HepG2 (cell line): ENCODE measurements at regions not wholly inside any gene's neighbourhood (a gene's known extent, or its start where the extent isn't known, plus 50 kb on each side); places are given as distances from the start of the nearest gene placed in this dataset.
A peak's percentile ranks its signal among the peaks of the same experiment; 100 is the strongest.

Source experiments
- ATAC-seq: fragments of 200-7000 bp; cut with Tn5 transposase; 3 replicates; pipeline ENCODE4 v1.9.1; 2020; ENCODE audit warnings: mild to moderate bottlenecking, moderate library complexity
- BruUV-seq: library from RNA; stranded (reverse); fragments of 400-500 nt; replicated peaks from 2 replicates; lab custom pipeline; 2021; lab: Mats Ljungman, UMichigan
- CTCF ChIA-PET: fragments of 300-600 bp; formaldehyde crosslinking; extraction: SDS; loops from one replicate; lab custom pipeline; 2021; ENCODE audit warnings: low total read pairs, inconsistent platforms, low intra/inter-chr PET ratio; lab: Yijun Ruan, JAX
- POLR2A ChIA-PET: fragments of 350-600 bp; sonication (Branson Sonifier 250); formaldehyde crosslinking; loops from one replicate; lab custom pipeline; 2020; ENCODE audit warnings: antibody characterized with exemption, inconsistent platforms; lab: Yijun Ruan, JAX
- DNase-seq: peaks from one replicate; pipeline ENCODE4 v3.0.0-alpha.2; 2015; ENCODE audit warnings: low spot score
- FAIRE-seq: peaks from 3 replicates; lab custom pipeline; 2011; peaks lifted over from hg19 to GRCh38; lab: Jason Lieb, UNC
- H2AFZ ChIP-seq: one replicate; pipeline ENCODE4 v1.6.1; 2011; ENCODE audit warnings: low read length, inconsistent platforms
- H3K27ac ChIP-seq: fragments of 300-600 bp; 3 replicates; pipeline ENCODE4 v1.8.0; 2011; ENCODE audit warnings: mixed run types, mild to moderate bottlenecking, mixed read lengths, low read length, inconsistent platforms; ENCODE audit not compliant: insufficient read depth; ENCODE audit errors: extremely low read length
- H3K27me3 ChIP-seq, 2 experiments: fragments of 200-600 bp in 1 of 2; 2 replicates in 1 of 2; 3 replicates in 1 of 2; pipeline versions ENCODE4 v1.6.0 to v1.8.0; 2011; ENCODE audit warnings: low read length in 2 of 2, mild to moderate bottlenecking in 2 of 2, moderate library complexity in 2 of 2, inconsistent platforms in 1 of 2; ENCODE audit not compliant: insufficient read depth in 2 of 2, control insufficient read depth in 1 of 2
- H3K36me3 ChIP-seq, 2 experiments: fragments of 200-600 bp in 1 of 2; replicated peaks in 1 of 2; 2 replicates in 1 of 2; 3 replicates in 1 of 2; pipeline versions ENCODE4 v1.5.1 to v1.8.0; 2011; ENCODE audit warnings: low read length in 2 of 2, inconsistent platforms in 1 of 2; ENCODE audit not compliant: insufficient read depth in 2 of 2, control insufficient read depth in 1 of 2
- H3K4me1 ChIP-seq: 2 replicates; pipeline ENCODE4 v1.5.1; 2012; ENCODE audit warnings: low read length, inconsistent platforms; ENCODE audit not compliant: insufficient read depth
- H3K4me2 ChIP-seq: 2 replicates; pipeline ENCODE4 v1.6.0; 2011; ENCODE audit warnings: low read depth, low read length, inconsistent platforms
- H3K4me3 ChIP-seq, 3 experiments: fragments of 200-600 bp in 1 of 3; sonication (generic), shearing (Covaris generic) in 1 of 3; replicated peaks in 1 of 3; 2 replicates each; pipeline ENCODE4 v1.5.1; 2011 to 2016; ENCODE audit warnings: low read length in 3 of 3, inconsistent platforms in 2 of 3, low read depth in 2 of 3, mild to moderate bottlenecking in 2 of 3, control low read depth in 1 of 3, mixed read lengths in 1 of 3; ENCODE audit not compliant: insufficient read depth in 1 of 3
- H3K79me2 ChIP-seq: one replicate; pipeline ENCODE4 v1.6.1; 2011; ENCODE audit warnings: low read length, inconsistent platforms; ENCODE audit not compliant: insufficient read depth
- H3K9ac ChIP-seq: 2 replicates; pipeline ENCODE4 v1.6.0; 2011; ENCODE audit warnings: mild to moderate bottlenecking, low read depth, low read length, inconsistent platforms; ENCODE audit not compliant: insufficient read depth
- H3K9me3 ChIP-seq: 2 replicates; pipeline ENCODE4 v1.5.1; 2012; ENCODE audit warnings: mild to moderate bottlenecking, low read length
- H4K20me1 ChIP-seq: 2 replicates; pipeline ENCODE4 v1.6.0; 2011; ENCODE audit warnings: inconsistent platforms, mild to moderate bottlenecking, low read length, moderate library complexity; ENCODE audit not compliant: insufficient read depth
- CREB1 ChIP-seq, 2 experiments: fragments of 450-650 bp in 1 of 2; IDR thresholded peaks; 2 replicates each; pipeline ENCODE4 v1.6.1; 2016 to 2017; ENCODE audit warnings: control low read depth in 1 of 2, mild to moderate bottlenecking in 1 of 2, missing compliant biosample characterization in 1 of 2, missing genetic modification characterization in 1 of 2
- FOXJ3 ChIP-seq: sonication (generic); formaldehyde crosslinking; IDR thresholded peaks from 2 replicates; pipeline ENCODE4 v1.4.0; 2020; ENCODE audit warnings: missing genetic modification reagents, mild to moderate bottlenecking, borderline replicate concordance
- GABPA ChIP-seq, 2 experiments: IDR thresholded peaks; 2 replicates each; pipeline ENCODE4 v1.6.1; 2011 to 2016; ENCODE audit warnings: low read depth in 2 of 2, low read length in 1 of 2, missing biosample characterization in 1 of 2, missing genetic modification characterization in 1 of 2
- HCFC1 ChIP-seq: fragments of 150-350 bp; IDR thresholded peaks from 2 replicates; pipeline ENCODE4 v1.6.1; 2014; ENCODE audit warnings: low read depth, low read length
- RFXANK ChIP-seq: IDR thresholded peaks from 2 replicates; pipeline ENCODE4 v1.6.1; 2016
- SMARCE1 ChIP-seq: fragments of 450-650 bp; IDR thresholded peaks from 2 replicates; pipeline ENCODE4 v1.6.1; 2017; ENCODE audit warnings: borderline replicate concordance
- ZBTB38 ChIP-seq: sonication (generic); formaldehyde crosslinking; IDR thresholded peaks from 2 replicates; pipeline ENCODE4 v1.5.1; 2020; ENCODE audit warnings: mild to moderate bottlenecking, missing genetic modification reagents
- ZEB1 ChIP-seq: IDR thresholded peaks from 2 replicates; pipeline ENCODE4 v1.6.1; 2012; ENCODE audit warnings: mild to moderate bottlenecking, low read depth, inconsistent platforms; ENCODE audit not compliant: insufficient replicate concordance
- ZNF12 ChIP-seq: sonication (generic); formaldehyde crosslinking; IDR thresholded peaks from 2 replicates; pipeline ENCODE4 v1.5.0; 2020; ENCODE audit warnings: missing genetic modification reagents
- ZNF17 ChIP-seq: sonication (generic); formaldehyde crosslinking; IDR thresholded peaks from 2 replicates; pipeline ENCODE4 v1.5.0; 2020; ENCODE audit warnings: mild to moderate bottlenecking, missing genetic modification reagents
- WGBS: methylation state at CpG from one replicate; pipeline ENCODE4 v1.1.6; 2017; ENCODE audit warnings: low lambda C conversion rate; 5-methylcytosine and 5-hydroxymethylcytosine counted together
- in situ Hi-C: cut with HindIII; loops from 2 replicates; pipeline ENCODE4 v1.10.0; 2017; ENCODE audit warnings: low pct_unique_long_range_greater_than_20kb; ENCODE audit not compliant: extremely low pct_ligation_motif_present
- intact Hi-C: fragments of 100-400 bp; cut with micrococcal nuclease; formaldehyde crosslinking; loops from one replicate; pipeline ENCODE4 v1.10.0; 2022; ENCODE audit not compliant: unreplicated experiment
- TF ChIP-seq, protein P1 (sequence below): sonication (generic); formaldehyde crosslinking; IDR thresholded peaks from 2 replicates; pipeline ENCODE4 v1.8.1; 2022; ENCODE audit warnings: mild to moderate bottlenecking, missing genetic modification reagents
- TF ChIP-seq, protein P2 (sequence below): sonication (generic); formaldehyde crosslinking; conservative IDR thresholded peaks from 2 replicates; pipeline ENCODE4 v1.4.0; 2020; ENCODE audit warnings: missing genetic modification reagents
- TF ChIP-seq, protein P3 (sequence below): sonication (generic); formaldehyde crosslinking; IDR thresholded peaks from 2 replicates; pipeline ENCODE4 v1.5.0; 2020; ENCODE audit warnings: missing genetic modification reagents

DNA sequence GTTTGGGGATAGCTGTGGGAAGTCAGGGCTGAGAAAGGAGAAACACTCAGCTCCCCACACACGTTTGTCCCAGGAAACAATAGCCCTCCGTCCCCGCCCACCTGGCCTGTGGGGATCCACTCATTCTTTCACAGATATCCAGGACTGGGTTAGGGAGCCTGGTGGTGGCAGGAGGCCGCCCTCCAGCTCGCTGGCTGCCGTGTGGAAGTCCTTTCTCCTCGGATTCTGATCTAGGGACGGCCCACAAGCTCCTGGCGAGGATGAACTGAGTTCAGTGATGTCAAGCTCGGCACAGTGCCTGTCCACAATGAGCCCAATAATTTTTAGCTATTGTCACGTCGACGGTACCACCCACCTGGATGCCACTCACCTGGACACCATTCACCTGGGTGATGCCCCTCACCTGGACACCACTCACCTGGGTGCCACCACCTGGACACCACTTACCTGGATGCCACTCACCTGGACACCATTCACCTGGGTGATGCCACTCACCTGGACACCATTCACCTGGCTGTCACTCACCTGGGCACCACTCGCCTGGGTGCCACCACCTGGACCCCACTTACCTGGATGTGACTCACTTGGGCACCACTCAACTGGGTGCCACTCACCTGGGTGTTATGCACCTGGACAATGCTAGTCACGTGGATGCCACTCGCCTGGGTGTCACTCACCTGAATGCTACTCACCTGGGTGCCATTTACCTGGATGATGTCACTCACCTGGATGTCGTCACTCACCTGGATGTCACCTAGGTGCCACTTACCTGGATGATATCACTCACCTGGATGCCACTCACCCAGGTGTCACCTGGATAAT, 172.5 kb upstream of the FOXF1 start (continued):
- TF ChIP-seq ZNF17 (CRISPR knock-in tag) (no peak), CREB1 (IDR thresholded peaks at IDR 0.05) (peak; percentile 85), CREB1 (CRISPR knock-in tag; IDR thresholded peaks at IDR 0.05) (no peak), SMARCE1 (no peak), FOXJ3 (no peak), ZBTB38 (CRISPR knock-in tag) (no peak), ZEB1 (peak; percentile 87)
- TF ChIP-seq, all 625 proteins: peak for 3

DNA sequence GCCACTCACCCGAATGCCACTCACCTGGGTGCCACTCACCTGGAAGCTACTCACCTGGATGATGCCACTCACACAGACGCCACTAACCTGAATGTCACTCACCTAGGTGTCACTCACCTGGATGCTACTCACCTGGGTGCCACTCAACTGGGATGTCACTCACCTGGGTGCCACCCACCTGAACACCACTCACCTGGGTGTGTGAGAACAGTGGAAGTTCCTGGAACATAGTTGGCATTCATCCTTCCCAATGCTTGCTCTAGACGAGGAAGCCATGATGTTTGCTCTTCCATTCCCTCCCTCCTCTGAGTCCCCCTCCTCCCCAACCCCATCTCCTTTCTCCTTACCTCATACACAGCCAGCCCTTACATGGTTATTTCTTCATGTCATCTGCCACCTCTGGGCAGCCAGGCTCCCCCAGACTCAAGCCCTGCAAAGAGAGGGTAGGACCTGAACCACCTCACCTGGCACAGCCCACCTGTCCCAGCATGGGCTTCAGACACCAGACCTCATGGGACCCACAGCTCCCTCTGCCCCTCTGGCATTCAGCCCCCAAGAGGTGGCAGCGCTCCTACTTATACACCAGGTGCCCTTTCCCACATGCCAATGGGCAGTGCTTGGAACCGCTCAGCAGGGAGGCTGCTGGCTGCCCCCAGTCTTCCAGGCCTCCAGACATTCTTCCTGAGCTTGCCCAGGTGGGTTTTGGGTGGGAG, 171.8 kb upstream of the FOXF1 start:
- no peak for DNase-seq
- ATAC-seq, result no peak
- no TSS peak for BruUV-seq
- Histone ChIP-seq H3K36me3 (no peaks in the 10 kb centered on the region), H3K9me3 (no peaks in the 10 kb centered on the region), H3K79me2 (no peaks in the 10 kb centered on the region), H3K27me3 (peaks cover 2 to 43% of the 10 kb centered on the region in 2 experiments; a peak in 3 of 5 replicates), H3K9ac (no peak overlapping the region), H3K4me3 (no peak overlapping the region), H4K20me1 (no peaks in the 10 kb centered on the region), H3K4me2 (no peak overlapping the region), H2AFZ (no peak overlapping the region), H3K27ac (no peak overlapping the region), H3K4me1 (no peaks in the 10 kb centered on the region)
- FAIRE-seq, result no peak
- POLR2A ChIA-PET, result no interaction called here
- in situ Hi-C loops (no loop called here), intact Hi-C loops (no loop called here)
- CTCF ChIA-PET, result no interaction called here
- WGBS, result 8% methylated on average over 3 of the region's 5 CpGs
- TF ChIP-seq, protein P1, sequence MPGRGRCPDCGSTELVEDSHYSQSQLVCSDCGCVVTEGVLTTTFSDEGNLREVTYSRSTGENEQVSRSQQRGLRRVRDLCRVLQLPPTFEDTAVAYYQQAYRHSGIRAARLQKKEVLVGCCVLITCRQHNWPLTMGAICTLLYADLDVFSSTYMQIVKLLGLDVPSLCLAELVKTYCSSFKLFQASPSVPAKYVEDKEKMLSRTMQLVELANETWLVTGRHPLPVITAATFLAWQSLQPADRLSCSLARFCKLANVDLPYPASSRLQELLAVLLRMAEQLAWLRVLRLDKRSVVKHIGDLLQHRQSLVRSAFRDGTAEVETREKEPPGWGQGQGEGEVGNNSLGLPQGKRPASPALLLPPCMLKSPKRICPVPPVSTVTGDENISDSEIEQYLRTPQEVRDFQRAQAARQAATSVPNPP (CRISPR knock-in tag), result no peak
- TF ChIP-seq, protein P2, sequence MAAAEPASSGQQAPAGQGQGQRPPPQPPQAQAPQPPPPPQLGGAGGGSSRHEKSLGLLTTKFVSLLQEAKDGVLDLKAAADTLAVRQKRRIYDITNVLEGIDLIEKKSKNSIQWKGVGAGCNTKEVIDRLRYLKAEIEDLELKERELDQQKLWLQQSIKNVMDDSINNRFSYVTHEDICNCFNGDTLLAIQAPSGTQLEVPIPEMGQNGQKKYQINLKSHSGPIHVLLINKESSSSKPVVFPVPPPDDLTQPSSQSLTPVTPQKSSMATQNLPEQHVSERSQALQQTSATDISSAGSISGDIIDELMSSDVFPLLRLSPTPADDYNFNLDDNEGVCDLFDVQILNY (CRISPR knock-in tag), result no peak
- TF ChIP-seq GABPA (IDR thresholded peaks at IDR 0.05; ENCODE audit: low read depth, low read length) (no peak), GABPA (CRISPR knock-in tag; IDR thresholded peaks at IDR 0.05; ENCODE audit: low read depth) (no peak), ZNF12 (CRISPR knock-in tag) (no peak), RFXANK (CRISPR knock-in tag) (no peak), HCFC1 (no peak)
- TF ChIP-seq, protein P3, sequence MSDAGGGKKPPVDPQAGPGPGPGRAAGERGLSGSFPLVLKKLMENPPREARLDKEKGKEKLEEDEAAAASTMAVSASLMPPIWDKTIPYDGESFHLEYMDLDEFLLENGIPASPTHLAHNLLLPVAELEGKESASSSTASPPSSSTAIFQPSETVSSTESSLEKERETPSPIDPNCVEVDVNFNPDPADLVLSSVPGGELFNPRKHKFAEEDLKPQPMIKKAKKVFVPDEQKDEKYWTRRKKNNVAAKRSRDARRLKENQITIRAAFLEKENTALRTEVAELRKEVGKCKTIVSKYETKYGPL, result no peak
